ENCODE measurements at regions not wholly inside any gene's neighbourhood (a gene's known extent, or its start where the extent isn't known, plus 50 kb on each side); places are given as distances from the start of the nearest gene placed in this dataset.

DNA sequence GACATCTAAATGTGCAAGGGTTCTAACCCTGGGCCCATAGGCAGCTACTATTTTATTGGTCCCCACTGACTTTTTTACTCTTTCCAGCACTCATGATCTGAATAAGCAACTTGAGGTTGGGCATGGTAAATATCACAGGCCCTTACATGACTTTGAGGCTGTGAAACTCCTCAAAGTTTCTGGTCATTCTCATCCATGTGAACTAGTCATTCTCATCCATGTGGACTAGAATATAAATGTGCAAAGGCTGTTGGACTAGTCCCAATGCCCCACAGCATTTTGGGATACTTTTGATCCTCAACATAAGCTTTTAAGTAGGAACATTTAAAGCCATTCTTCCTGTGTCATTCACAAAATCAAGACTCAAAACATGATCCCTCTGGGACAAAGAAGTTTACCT lies 290.7 kb upstream of the PPARGC1A start:
- ChIA-PET POLR2A (ENCODE audit: partially characterized antibody) (no interaction called here), CTCF (ENCODE audit: partially characterized antibody) (interaction anchor here (0.7 kb wide), 1 partner anchor 566 kb away, joined by 4 read pairs; no protein-coding TSS in a partner anchor)
- Histone ChIP-seq H3K4me3 (ENCODE audit: extremely low read depth in 1 of 4, insufficient read depth in 2 of 4, low read depth in 3 of 4, low read length in 4 of 4) (no peak overlapping the region), H3K79me2 (ENCODE audit: control insufficient read depth in 1 of 2, insufficient read depth in 2 of 2, low read length in 2 of 2) (no peaks in the 10 kb centered on the region), H2AFZ (ENCODE audit: low read length) (no peak overlapping the region), H4K5ac (ENCODE audit: insufficient read length, low read depth, low read length) (no peak overlapping the region), H4K8ac (ENCODE audit: extremely low read depth, insufficient read depth, low read length) (no peak overlapping the region), H2BK120ac (replicated peaks; ENCODE audit: low read depth, low read length) (no peak overlapping the region), H3K23ac (ENCODE audit: insufficient read length) (no peak overlapping the region), H3K36me3 (ENCODE audit: control insufficient read depth in 2 of 4, insufficient read depth in 4 of 4, low read length in 3 of 4) (no peaks in the 10 kb centered on the region), H3K18ac (ENCODE audit: extremely low read depth, low read length) (no peak overlapping the region), H3K4me2 (ENCODE audit: insufficient read depth in 1 of 2, low read depth in 2 of 2, low read length in 2 of 2) (no peak overlapping the region), H3K56ac (replicated peaks; ENCODE audit: insufficient read length, low read depth, low read length) (no peak overlapping the region), H3K27me3 (replicated peaks in 1 of 4; ENCODE audit: control insufficient read depth in 3 of 4, extremely low read depth in 1 of 4, insufficient read depth in 3 of 4, low read length in 3 of 4) (no peaks in the 10 kb centered on the region), H2BK20ac (ENCODE audit: low read length) (no peak overlapping the region), H3K79me1 (ENCODE audit: low read depth, low read length) (no peaks in the 10 kb centered on the region), H2AK5ac (ENCODE audit: low read depth, low read length) (no peak overlapping the region), H2BK12ac (ENCODE audit: low read depth, low read length) (no peak overlapping the region), H2BK5ac (ENCODE audit: low read depth, low read length) (no peak overlapping the region), H3K9me3 (ENCODE audit: insufficient read depth in 2 of 2, low read depth in 1 of 2, low read length in 1 of 2) (no peaks in the 10 kb centered on the region), H3K27ac (ENCODE audit: low read depth, low read length) (no peak overlapping the region), H3K4me1 (replicated peaks in 1 of 4; ENCODE audit: control insufficient read depth in 3 of 4, insufficient read depth in 4 of 4, low read length in 3 of 4) (no peaks in the 10 kb centered on the region), H3K23me2 (ENCODE audit: low read depth, low read length) (no peaks in the 10 kb centered on the region), H4K20me1 (replicated peaks in 1 of 2; ENCODE audit: control insufficient read depth in 1 of 2, insufficient read depth in 2 of 2, low read length in 2 of 2) (no peaks in the 10 kb centered on the region), H2BK15ac (ENCODE audit: low read length) (no peak overlapping the region), H4K91ac (replicated peaks; ENCODE audit: insufficient read length, low read length) (no peak overlapping the region), H3K9ac (replicated peaks in 1 of 4; ENCODE audit: extremely low read depth in 1 of 4, low read depth in 3 of 4, low read length in 3 of 4) (no peak overlapping the region), H3K4ac (replicated peaks; ENCODE audit: insufficient read length, low read depth, low read length) (no peak overlapping the region), H3K14ac (ENCODE audit: insufficient read length) (no peak overlapping the region)
- FAIRE-seq (no peak), DNase-seq (ENCODE audit: low read depth in 1 of 2, low spot score in 2 of 2) (no peak)
- TF ChIP-seq POU5F1 (IDR thresholded peaks at IDR 0.05; ENCODE audit: low read depth, low read length) (no peak), SUZ12 (IDR thresholded peaks at IDR 0.05; ENCODE audit: low read length) (no peak), GABPA (IDR thresholded peaks at IDR 0.05; ENCODE audit: borderline replicate concordance, insufficient read depth, low read length) (no peak), HDAC6 (IDR thresholded peaks at IDR 0.05; ENCODE audit: low read depth, low read length) (no peak), MAFK (IDR thresholded peaks at IDR 0.05; ENCODE audit: low read depth, low read length) (no peak), CHD1 (IDR thresholded peaks at IDR 0.05; ENCODE audit: low read depth, low read length) (no peak), POLR2A (IDR thresholded peaks at IDR 0.05; ENCODE audit: control extremely low read depth in 1 of 2, low read depth in 2 of 2, low read length in 2 of 2) (no peak), ATF3 (IDR thresholded peaks at IDR 0.05; ENCODE audit: insufficient read depth, low read depth, low read length) (no peak), RAD21 (IDR thresholded peaks at IDR 0.05 in 1 of 2, conservative IDR thresholded peaks at IDR 0.05 in 1 of 2; ENCODE audit: low read depth in 2 of 2, low read length in 2 of 2) (no peak), TCF12 (IDR thresholded peaks at IDR 0.05; ENCODE audit: low read depth, low read length) (no peak), NANOG (IDR thresholded peaks at IDR 0.05; ENCODE audit: insufficient read depth, low read depth, low read length, poor library complexity, severe bottlenecking) (no peak), CBX8 (IDR thresholded peaks at IDR 0.05; ENCODE audit: borderline replicate concordance, low read depth, low read length) (no peak), TEAD4 (IDR thresholded peaks at IDR 0.05; ENCODE audit: low read depth, low read length) (no peak), FOSL1 (IDR thresholded peaks at IDR 0.05; ENCODE audit: insufficient read depth, low read depth, low read length) (no peak)
- TF ChIP-seq, protein P1, sequence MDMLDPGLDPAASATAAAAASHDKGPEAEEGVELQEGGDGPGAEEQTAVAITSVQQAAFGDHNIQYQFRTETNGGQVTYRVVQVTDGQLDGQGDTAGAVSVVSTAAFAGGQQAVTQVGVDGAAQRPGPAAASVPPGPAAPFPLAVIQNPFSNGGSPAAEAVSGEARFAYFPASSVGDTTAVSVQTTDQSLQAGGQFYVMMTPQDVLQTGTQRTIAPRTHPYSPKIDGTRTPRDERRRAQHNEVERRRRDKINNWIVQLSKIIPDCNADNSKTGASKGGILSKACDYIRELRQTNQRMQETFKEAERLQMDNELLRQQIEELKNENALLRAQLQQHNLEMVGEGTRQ (IDR thresholded peaks at IDR 0.05; ENCODE audit: low read length), result no peak
